Stimulated activated CD4-positive, alpha-beta T cell treated with anti-CD3 and anti-CD28 coated beads, Interleukin-4, amount 100 ng/mL, for 24 hours (primary cell): ENCODE measurements at regions not wholly inside any gene's neighbourhood (a gene's known extent, or its start where the extent isn't known, plus 50 kb on each side); places are given as distances from the start of the nearest gene placed in this dataset.

Experiments used
- DNase-seq: peaks from one replicate; pipeline ENCODE4 v3.0.0-alpha.2; 2020

GRCh38 chr18:44626236-44626635 lies 54.5 kb upstream of the SETBP1 start:
- DNase-seq, result no peak

DNA sequence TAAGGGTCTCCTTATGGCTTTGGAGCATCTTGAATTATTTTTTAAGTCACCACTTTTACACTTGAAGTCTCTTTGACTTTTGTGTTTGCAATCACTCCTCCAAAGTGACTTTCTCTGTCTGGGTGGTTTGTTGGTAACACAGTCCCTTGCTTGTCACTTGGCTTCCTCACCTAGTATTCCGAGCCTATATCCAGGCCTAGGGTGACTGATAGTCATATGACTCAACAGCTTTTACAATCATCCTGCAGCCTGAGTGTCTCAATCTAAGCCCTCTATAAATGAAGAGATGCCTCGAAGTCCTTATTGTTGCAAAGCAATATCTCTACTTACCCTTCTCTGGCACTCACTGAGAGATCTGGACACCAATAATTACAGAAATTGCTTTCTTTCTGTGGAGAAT lies 53.9 kb upstream of the SETBP1 start:
- no peak for DNase-seq

DNA sequence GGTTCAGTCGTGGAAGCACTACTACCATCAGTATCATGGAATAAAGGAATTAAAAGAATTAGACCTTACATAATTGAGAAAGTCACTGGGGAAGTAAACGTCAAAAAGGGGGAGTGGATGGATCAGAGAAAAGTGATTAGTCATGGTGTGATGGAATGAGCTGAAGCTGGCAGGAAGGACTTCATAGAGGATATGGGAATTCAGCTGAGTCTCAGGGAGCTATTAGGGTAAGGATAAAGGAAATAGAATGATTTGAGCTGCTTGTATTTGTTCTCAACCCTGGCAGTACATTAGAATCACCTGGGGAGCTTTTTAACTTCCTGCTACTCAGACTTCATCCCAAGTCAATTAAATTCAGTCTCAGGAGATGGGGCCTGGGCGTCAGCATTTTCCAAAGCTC lies 53.4 kb upstream of the SETBP1 start:
- DNase-seq, result no peak

GRCh38 chr18:44629406-44629805 lies 51.3 kb upstream of the SETBP1 start:
- no peak for DNase-seq

DNA sequence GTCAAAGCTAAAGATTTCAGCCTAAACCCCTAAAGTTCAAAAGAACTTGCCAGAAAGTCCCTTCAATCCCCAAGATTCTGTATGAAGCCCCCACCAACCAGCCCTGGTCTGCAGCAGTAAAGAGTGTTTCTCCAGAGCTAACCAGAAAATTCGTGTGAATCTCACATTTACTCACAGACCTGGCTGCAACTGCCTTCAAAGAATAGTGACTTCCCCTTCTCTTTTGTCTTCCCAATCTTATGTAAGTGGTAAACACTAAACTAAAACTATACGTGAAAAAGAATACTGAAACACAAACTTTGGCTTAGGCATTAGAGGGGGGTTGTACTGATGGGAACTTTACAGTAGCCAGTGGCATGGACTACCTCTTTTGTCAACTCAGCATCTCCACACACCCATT lies 50.6 kb upstream of the SETBP1 start:
- DNase-seq, result no peak
